Embryonic facial prominence (tissue), 1 donor: ENCODE measurements at regions not wholly inside any gene's neighbourhood (a gene's known extent, or its start where the extent isn't known, plus 50 kb on each side); places are given as distances from the start of the nearest gene placed in this dataset.
"Not testable (repeated sequence)": the region's sequence is repeated elsewhere in the genome, so short reads cannot be mapped to it uniquely, and the experiment has no call there.

Experiments used
- DNase-seq: peaks from one replicate; pipeline ENCODE4 v3.0.0-alpha.2; 2016; ENCODE audit errors: extremely low spot score

GRCh38 chr2:236826606-236827156 is 257.1 kb downstream of the ACKR3 start:
- DNase-seq: no peak

- DNase-seq: no peak
These were observed 257.7 kb upstream of the COPS8 start for GRCh38 chr2:236827997-236828396.

GRCh38 chr2:236828820-236829219 is 256.9 kb upstream of the COPS8 start:
- DNase-seq: no peak

GRCh38 chr2:236830926-236831325 is 254.8 kb upstream of the COPS8 start:
- DNase-seq: no peak

DNA sequence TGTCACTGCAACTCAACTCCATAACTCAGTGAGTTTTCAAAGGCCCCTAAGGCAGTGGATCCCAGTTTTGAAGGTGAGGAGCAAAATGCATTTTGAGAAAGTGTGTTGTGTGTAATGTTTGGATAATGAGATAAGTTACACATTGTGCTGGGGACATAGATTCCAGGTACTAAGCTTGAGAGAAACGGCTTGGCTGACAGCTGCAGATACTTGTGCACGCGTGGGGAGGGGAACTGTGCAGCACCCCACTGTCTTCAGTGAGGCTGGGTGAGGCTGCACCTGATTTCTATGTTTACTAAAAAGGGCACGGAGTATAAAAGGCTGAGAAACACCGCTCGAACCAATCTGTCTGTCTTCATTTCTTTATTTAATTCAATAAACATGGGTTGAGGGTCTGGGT is 254.0 kb upstream of the COPS8 start:
- no peak for DNase-seq

DNA sequence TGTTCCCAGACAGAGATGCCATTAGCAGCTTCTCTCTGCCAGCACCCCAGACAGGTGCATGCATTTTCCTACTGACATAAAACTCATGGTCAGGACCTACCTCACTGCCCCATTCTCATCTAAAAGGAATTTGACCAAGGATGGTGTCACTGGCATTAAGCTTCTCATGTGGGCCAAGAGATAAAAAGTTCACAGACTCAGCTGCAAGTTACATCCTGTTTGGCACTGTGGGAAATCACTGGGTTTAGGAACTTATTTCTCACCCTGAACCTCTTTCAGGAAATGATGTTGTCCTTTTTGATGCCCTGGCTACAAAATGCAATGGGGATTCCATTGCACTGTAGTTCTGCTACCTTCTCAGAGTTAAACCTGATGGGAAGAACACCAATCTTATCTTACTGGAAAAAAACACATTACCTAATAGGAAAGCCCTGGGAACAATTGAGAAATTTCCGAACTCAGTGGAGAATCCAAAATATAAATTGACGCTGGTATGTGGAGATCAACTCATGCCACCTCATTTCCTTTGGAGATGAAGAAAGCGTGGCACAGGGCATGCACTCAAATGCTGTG is 252.1 kb upstream of the COPS8 start:
- no peak for DNase-seq

DNA sequence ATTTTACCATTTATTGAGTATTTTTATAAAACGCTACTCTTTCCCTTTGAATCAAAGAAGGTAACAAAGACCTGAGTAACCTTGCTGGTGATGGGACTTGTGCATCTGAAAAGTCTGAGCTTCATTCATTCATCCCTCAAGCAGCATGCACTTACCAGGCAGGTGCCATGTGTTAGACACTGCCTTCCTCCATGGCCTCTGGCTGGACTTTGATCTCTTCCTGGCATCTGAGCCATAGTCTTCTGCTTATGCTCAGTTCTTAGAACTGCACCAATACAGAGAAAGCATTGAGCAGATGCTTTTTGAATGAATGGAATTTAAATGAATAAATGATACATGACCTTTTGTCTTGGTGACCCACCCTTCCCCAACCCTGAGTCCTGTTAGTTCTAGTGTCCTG is 251.4 kb upstream of the COPS8 start:
- no peak for DNase-seq

DNA sequence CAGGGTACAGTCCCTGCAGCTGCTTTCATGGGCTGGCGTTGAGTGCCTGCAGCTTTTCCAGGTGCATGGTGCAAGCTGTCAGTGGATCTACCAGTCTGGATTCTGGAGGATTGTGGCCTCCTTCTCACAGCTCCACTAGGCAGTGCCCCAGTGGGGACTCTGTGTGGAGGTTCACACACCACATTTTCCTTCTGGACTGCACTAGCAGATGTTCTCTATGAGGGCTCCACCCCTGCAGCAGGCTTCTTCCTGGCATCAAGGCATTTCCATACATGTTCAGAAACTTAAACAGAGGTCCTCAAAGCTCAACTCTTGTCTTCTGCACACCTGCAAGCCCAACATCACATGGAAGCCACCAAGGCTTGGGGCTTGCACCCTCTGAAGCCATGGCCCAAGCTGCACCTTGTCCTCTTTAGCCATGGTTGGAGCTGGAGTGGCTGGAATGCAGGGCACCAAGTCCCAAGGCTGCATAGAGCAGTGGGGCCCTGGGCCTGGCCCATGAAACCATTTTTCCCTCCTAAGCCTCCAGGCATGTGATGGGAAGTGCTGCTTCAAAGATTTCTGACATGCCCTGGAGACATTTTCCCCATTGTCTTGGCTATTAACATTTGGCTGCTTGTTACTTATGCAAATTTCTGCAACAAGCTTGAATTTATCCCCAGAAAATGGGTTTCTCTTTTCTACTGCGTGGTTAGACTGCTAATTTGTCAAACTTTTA is 250.2 kb upstream of the COPS8 start:
- DNase-seq: no peak

GRCh38 chr2:236836028-236836427 is 249.7 kb upstream of the COPS8 start:
- DNase-seq: not testable (repeated sequence)

- DNase-seq: no peak
These were observed 245.5 kb upstream of the COPS8 start for GRCh38 chr2:236840215-236840614.

DNA sequence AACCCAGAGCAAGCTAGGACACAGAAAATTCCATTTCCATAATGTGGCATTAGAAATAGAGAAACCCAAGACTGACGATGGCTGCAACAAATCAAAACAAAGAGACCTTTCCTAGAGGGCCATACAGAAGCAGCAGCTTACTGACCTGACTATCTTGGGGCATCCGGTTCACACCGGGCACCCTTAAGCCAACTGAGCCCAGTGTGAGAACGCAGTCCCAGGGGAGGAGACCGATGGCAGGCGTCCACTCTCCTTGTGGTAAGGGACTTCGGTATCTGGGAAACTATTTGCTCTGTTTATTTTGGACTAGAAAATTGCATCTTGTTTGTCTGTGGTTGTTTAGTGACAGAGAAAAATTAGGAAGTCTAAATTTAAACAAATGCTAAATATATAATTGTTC is 244.8 kb upstream of the COPS8 start:
- DNase-seq: no peak

GRCh38 chr2:236841389-236841788 is 244.3 kb upstream of the COPS8 start:
- no peak for DNase-seq

DNA sequence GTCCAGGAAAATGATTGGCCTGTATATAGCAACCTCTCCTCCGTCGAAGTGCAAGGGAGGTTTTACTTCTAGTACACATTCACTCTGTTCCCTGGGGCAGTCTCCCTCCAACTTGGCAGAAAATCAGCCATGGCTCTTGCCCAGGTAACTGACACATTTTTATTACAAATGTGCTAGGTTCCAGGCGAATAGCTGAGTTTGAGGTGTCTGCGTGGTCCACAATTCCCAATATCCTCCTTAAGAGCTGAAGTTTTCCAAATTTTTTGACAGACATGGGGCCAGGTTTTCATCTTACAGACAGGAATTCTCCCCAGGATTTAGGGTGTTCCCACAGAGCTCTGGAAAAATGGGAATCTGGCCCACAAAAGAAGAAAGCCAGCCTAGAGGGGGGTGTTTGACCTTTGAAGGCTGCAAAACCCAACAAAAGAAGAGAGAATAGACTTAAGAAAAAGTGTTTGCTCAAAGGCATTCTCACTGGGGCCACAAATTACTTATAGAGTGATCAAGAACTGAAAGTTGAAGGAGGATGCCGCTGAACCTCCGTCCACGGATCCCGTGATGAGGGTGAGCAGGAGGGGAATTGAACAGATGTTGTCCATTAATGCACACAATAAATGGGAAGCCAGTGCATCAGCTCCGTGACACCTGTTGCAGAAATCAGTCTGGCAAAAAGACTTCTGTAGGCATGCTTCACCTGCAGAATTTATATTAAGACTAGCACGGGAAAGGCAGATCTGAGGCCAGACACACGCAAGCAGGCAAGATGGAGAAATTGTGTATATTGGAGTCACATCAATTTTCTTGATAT is 242.3 kb upstream of the COPS8 start:
- DNase-seq: no peak

DNA sequence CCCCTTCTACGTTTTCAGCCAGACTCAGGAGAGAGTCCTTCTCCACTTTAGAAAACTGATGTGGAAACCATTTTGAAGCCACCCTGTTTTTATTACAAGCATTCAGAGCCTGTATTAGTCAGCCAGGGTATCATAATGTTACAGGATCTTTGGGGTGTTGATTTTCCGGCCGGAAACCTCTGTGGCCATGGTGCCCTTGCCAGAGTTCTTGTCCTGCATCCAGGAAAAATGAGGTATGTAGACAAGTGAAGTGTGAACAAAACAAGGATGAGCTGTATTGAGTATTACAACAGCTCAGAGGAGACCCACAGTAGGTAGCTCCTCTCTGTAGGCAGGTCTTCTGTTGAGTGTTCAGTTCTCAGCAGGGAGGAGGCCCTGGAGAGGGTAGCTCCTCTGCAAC is 241.0 kb upstream of the COPS8 start:
- no peak for DNase-seq

- no peak for DNase-seq
These were observed 238.7 kb upstream of the COPS8 start for GRCh38 chr2:236847023-236847422.

DNA sequence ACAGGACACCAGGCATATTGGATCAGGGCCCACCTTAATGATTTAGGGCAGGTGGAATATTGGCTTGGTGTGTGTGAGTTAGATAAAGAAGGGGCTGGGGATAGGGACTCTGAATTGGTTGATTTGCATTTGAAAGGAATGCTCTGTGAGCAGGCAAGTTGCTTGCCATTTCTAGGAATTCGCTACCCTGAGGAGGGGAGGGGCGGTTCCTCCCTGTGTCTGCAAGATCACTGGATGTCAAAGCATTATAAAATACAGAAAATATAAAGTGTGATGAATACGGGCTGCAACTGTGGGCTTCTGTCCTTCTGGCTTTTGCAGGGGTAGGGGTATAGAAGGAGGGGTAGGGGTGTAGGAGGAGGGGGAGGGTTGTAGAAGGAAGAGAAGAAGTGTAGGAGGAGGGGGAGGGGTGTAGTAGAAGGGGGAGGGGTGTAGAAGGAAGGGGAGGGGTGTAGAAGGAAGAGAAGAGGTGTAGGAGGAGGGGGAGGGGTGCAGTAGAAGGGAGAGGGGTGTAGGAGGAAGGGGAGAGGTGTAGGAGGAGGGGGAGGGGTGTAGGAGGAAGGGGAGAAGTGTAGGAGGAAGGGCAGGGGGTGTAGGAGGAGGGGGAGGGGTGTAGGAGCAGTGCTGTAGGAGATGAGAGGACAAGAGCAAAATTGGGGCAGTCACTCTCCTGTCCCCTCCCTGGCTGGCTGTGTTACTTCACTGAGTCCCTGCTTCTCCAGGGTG is 238.0 kb upstream of the COPS8 start:
- DNase-seq: no peak

- no peak for DNase-seq
These were observed 237.2 kb upstream of the COPS8 start for GRCh38 chr2:236848501-236848900.

DNA sequence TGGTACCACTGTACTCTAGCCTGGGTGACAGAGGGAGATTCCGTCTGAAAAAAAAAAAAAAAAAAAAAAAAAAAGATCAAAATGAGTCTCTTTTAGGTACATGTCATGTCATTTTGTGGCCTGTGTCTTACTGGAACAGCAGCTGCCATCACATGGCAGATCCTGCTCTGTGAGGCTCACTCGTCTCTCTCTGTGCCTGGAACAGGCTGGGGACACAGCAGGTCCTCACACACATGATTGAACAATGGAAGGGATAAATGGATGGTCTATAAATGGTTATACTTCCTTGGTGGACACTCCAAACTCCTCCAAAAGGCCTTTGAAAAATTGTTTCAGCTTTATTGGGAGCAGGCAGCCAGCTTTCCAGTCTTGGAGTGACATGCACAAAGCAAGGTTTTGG is 236.2 kb upstream of the COPS8 start:
- no peak for DNase-seq

DNA sequence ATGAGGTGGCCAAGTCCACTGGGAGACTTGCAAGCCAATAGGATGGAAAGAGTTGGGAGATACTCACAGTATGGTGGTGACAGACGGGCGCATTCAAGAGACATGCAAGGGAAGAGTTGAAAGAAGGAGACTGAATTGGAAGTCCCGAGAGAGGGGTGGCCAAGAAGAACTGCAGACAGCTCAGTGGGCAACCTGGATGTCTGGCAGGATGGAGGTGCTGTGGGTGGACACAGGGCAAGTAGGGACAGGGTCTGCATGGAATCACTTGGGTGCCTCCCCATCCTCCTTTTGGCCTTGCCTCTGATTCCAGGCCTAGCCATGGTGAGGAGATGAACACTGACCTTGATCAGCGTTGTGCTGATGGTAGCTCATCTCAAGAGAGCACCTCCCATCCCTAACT is 235.7 kb upstream of the COPS8 start:
- DNase-seq: no peak

- no peak for DNase-seq
These were observed 234.5 kb upstream of the COPS8 start for GRCh38 chr2:236851187-236851586.

DNA sequence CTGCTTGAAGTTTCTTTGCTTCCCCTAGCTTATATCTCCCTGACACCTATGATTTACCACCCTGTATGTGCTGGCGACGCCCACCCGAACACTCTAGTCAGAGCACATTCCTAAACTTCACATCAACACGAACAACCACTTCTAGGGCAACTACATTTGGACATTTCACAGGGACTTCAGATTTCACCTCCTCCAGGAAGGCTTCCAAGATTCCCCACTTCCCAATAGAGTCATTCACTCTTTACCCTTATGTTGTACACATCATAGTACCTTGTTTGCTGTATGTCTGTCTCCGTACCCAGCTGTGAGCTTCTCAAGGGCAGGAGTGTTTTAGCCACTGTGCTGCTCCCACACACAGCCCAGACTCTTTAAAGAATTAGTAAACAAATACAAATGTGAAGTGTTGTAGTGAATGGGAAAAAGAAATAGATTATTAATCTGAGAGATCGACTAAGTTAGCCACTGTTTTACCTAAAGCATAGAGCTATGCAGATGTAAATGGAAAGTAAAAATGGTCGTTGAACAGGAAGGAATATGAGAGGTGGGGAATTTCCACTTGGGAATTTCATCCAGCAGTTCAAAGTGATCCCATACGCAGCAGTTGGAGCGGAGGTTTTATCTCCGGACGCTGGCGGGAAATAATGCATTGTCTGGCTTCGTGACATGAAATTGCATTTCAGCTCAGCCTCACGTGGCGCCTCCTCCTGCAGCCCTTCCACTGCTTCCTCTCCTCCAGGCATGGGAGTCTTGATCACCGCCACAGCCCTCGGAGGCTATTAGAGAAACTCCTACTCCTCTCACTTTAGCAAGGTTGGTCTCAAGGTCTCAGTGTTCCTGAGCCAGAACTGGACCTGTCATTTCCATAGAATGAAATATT is 233.4 kb upstream of the COPS8 start:
- no peak for DNase-seq
